PC-3 (cell line): ENCODE measurements at regions not wholly inside any gene's neighbourhood (a gene's known extent, or its start where the extent isn't known, plus 50 kb on each side); places are given as distances from the start of the nearest gene placed in this dataset.

ENCODE experiments used
- EZH2 ChIP-seq: fragments of 300-600 bp; sonication (generic); IDR thresholded peaks from one replicate; pipeline ENCODE4 v1.6.1; 2017; ENCODE audit warnings: antibody characterized with exemption, mild to moderate bottlenecking, low read length; ENCODE audit not compliant: unreplicated experiment
- EZH2phosphoT487 ChIP-seq: fragments of 300-600 bp; sonication (generic); IDR thresholded peaks from 2 replicates; pipeline ENCODE4 v1.6.1; 2018; ENCODE audit warnings: mild to moderate bottlenecking, antibody characterized with exemption, low read length, borderline replicate concordance
- TF ChIP-seq, protein P1 (sequence below): fragments of 300-600 bp; sonication (generic); conservative IDR thresholded peaks from 2 replicates; pipeline ENCODE4 v1.5.1; 2017; ENCODE audit warnings: antibody characterized with exemption, low read depth, mild to moderate bottlenecking, low read length

DNA sequence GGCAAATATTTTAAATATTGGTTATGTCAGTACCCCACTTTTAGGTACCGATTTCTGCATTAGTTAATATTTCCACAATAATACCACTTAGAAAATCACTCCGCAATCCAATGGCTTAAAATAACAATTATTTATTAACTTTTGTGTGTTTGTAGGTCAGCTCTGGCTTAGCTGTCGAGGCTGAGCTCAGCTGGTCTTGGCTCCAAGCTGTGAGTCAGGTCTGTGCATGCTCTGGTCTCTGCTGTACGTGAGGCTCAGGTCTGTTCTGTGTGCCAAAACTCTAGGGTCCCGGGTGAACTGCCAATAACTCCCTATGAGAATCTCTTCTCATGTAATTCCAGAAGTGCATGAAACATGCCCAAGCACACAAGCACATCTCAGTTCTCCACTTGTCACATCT lies 245.8 kb upstream of the GK2 start:
- TF ChIP-seq, protein P1, sequence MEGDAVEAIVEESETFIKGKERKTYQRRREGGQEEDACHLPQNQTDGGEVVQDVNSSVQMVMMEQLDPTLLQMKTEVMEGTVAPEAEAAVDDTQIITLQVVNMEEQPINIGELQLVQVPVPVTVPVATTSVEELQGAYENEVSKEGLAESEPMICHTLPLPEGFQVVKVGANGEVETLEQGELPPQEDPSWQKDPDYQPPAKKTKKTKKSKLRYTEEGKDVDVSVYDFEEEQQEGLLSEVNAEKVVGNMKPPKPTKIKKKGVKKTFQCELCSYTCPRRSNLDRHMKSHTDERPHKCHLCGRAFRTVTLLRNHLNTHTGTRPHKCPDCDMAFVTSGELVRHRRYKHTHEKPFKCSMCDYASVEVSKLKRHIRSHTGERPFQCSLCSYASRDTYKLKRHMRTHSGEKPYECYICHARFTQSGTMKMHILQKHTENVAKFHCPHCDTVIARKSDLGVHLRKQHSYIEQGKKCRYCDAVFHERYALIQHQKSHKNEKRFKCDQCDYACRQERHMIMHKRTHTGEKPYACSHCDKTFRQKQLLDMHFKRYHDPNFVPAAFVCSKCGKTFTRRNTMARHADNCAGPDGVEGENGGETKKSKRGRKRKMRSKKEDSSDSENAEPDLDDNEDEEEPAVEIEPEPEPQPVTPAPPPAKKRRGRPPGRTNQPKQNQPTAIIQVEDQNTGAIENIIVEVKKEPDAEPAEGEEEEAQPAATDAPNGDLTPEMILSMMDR: no peak
- TF ChIP-seq EZH2 (no peak), EZH2phosphoT487 (no peak)
